ENCODE measurements at regions not wholly inside any gene's neighbourhood (a gene's known extent, or its start where the extent isn't known, plus 50 kb on each side); places are given as distances from the start of the nearest gene placed in this dataset.

- DNase-seq (ENCODE audit: low spot score in 2 of 2), result no peak
- H3K36me3 Mint-ChIP-seq, result no peaks in the 10 kb centered on the region
- no peak for ATAC-seq
- H3K9me3 Mint-ChIP-seq, result no peaks in the 10 kb centered on the region
- H3K27ac Mint-ChIP-seq, result no peak overlapping the region
Observed at GRCh38 chr4:56219447-56219846, 167.8 kb downstream of the AASDH start.

- Mint-ChIP-seq H3K9me3 (no peaks in the 10 kb centered on the region), H3K27ac (no peak overlapping the region), H3K36me3 (no peaks in the 10 kb centered on the region)
- ATAC-seq, result no peak
- no peak for DNase-seq (ENCODE audit: low spot score in 2 of 2)
Observed at GRCh38 chr4:56218230-56218895, 168.9 kb downstream of the AASDH start.

- Mint-ChIP-seq H3K27ac (no peak overlapping the region), H3K9me3 (no peaks in the 10 kb centered on the region), H3K36me3 (no peaks in the 10 kb centered on the region)
- DNase-seq (ENCODE audit: low spot score in 2 of 2) (no peak), ATAC-seq (no peak)
Observed at GRCh38 chr4:56217343-56217890, 169.9 kb downstream of the AASDH start.

- Mint-ChIP-seq H3K27ac (no peak overlapping the region), H3K36me3 (peaks cover 7 to 11% of the 10 kb centered on the region in 2 donors), H3K9me3 (peaks cover 6 to 8% of the 10 kb centered on the region in 2 donors)
- DNase-seq (ENCODE audit: low spot score in 2 of 2) (no peak), ATAC-seq (no peak)
Observed at GRCh38 chr4:56215901-56216300, 171.4 kb downstream of the AASDH start.

- DNase-seq (ENCODE audit: low spot score in 2 of 2) (no peak), ATAC-seq (no peak)
- Mint-ChIP-seq H3K36me3 (peaks cover 7 to 11% of the 10 kb centered on the region in 2 donors), H3K27ac (no peak overlapping the region), H3K9me3 (peaks cover 6 to 8% of the 10 kb centered on the region in 2 donors)
Observed at GRCh38 chr4:56215141-56215783, 172.0 kb downstream of the AASDH start.

- Mint-ChIP-seq H3K36me3 (peaks cover 7 to 11% of the 10 kb centered on the region in 2 donors), H3K9me3 (peaks cover 6 to 8% of the 10 kb centered on the region in 2 donors), H3K27ac (no peak overlapping the region)
- DNase-seq (ENCODE audit: low spot score in 2 of 2) (no peak), ATAC-seq (no peak)
Observed at GRCh38 chr4:56213543-56213942, 173.7 kb downstream of the AASDH start.

GRCh38 chr4:56212774-56213173 is 174.5 kb downstream of the AASDH start:
- no peak for DNase-seq (ENCODE audit: low spot score in 2 of 2)
- Mint-ChIP-seq H3K9me3 (peaks cover 6 to 8% of the 10 kb centered on the region in 2 donors), H3K36me3 (peaks cover 7 to 11% of the 10 kb centered on the region in 2 donors), H3K27ac (no peak overlapping the region)
- ATAC-seq, result no peak

- no peak for DNase-seq (ENCODE audit: low spot score in 2 of 2)
- no peak overlapping the region for H3K27ac Mint-ChIP-seq
- peaks cover 6 to 8% of the 10 kb centered on the region in 2 donors for H3K9me3 Mint-ChIP-seq
- peaks cover 7 to 11% of the 10 kb centered on the region in 2 donors for H3K36me3 Mint-ChIP-seq
- ATAC-seq, result no peak
Observed at GRCh38 chr4:56211202-56211601, 176.1 kb downstream of the AASDH start.

GRCh38 chr4:56210397-56210796 is 176.9 kb downstream of the AASDH start:
- Mint-ChIP-seq H3K9me3 (peaks cover 6 to 8% of the 10 kb centered on the region in 2 donors), H3K36me3 (peaks cover 7 to 11% of the 10 kb centered on the region in 2 donors), H3K27ac (no peak overlapping the region)
- no peak for ATAC-seq
- DNase-seq (ENCODE audit: low spot score in 2 of 2), result no peak

GRCh38 chr4:56209767-56210166 is 177.5 kb downstream of the AASDH start:
- Mint-ChIP-seq H3K36me3 (peaks cover 7 to 11% of the 10 kb centered on the region in 2 donors), H3K27ac (no peak overlapping the region), H3K9me3 (peaks cover 6 to 8% of the 10 kb centered on the region in 2 donors)
- DNase-seq (ENCODE audit: low spot score in 2 of 2), result no peak
- no peak for ATAC-seq

GRCh38 chr4:56208103-56208502 is 179.2 kb downstream of the AASDH start:
- ATAC-seq (no peak), DNase-seq (ENCODE audit: low spot score in 2 of 2) (no peak)
- Mint-ChIP-seq H3K9me3 (peaks cover 6 to 8% of the 10 kb centered on the region in 2 donors), H3K27ac (no peak overlapping the region), H3K36me3 (peaks cover 7 to 11% of the 10 kb centered on the region in 2 donors)

- Mint-ChIP-seq H3K36me3 (peaks cover 3% of the 10 kb centered on the region in 2 donors), H3K9me3 (peaks cover 2% of the 10 kb centered on the region in 2 donors), H3K27ac (no peak overlapping the region)
- DNase-seq (ENCODE audit: low spot score in 2 of 2), result no peak
- no peak for ATAC-seq
Observed at GRCh38 chr4:56206258-56206657, 181.0 kb downstream of the AASDH start.

GRCh38 chr4:56200275-56200674 is 187.0 kb downstream of the AASDH start:
- Mint-ChIP-seq H3K36me3 (no peaks in the 10 kb centered on the region), H3K9me3 (no peaks in the 10 kb centered on the region), H3K27ac (no peak overlapping the region)
- no peak for DNase-seq (ENCODE audit: low spot score in 2 of 2)
- ATAC-seq, result no peak

GRCh38 chr4:56198265-56198664 is 189.0 kb downstream of the AASDH start:
- Mint-ChIP-seq H3K36me3 (no peaks in the 10 kb centered on the region), H3K27ac (no peak overlapping the region), H3K9me3 (no peaks in the 10 kb centered on the region)
- ATAC-seq (no peak), DNase-seq (ENCODE audit: low spot score in 2 of 2) (no peak)

GRCh38 chr4:56197387-56197786 is 189.9 kb downstream of the AASDH start:
- no peaks in the 10 kb centered on the region for H3K36me3 Mint-ChIP-seq
- no peak for DNase-seq (ENCODE audit: low spot score in 2 of 2)
- no peak for ATAC-seq
- no peak overlapping the region for H3K27ac Mint-ChIP-seq
- H3K9me3 Mint-ChIP-seq, result no peaks in the 10 kb centered on the region

- H3K27ac Mint-ChIP-seq, result no peak overlapping the region
- peaks cover 0 to 5% of the 10 kb centered on the region in 2 donors for H3K9me3 Mint-ChIP-seq
- no peak for DNase-seq (ENCODE audit: low spot score in 2 of 2)
- no peak for ATAC-seq
- peaks cover 0 to 4% of the 10 kb centered on the region in 2 donors for H3K36me3 Mint-ChIP-seq
Observed at GRCh38 chr4:56195025-56195424, 192.3 kb downstream of the AASDH start.

GRCh38 chr4:56191534-56191933 is 195.8 kb downstream of the AASDH start:
- ATAC-seq, result no peak
- no peak for DNase-seq (ENCODE audit: low spot score in 2 of 2)
- Mint-ChIP-seq H3K36me3 (peaks cover 0 to 4% of the 10 kb centered on the region in 2 donors), H3K27ac (no peak overlapping the region), H3K9me3 (peaks cover 0 to 5% of the 10 kb centered on the region in 2 donors)

GRCh38 chr4:56187688-56188087 is 199.6 kb downstream of the AASDH start:
- Mint-ChIP-seq H3K27ac (no peak overlapping the region), H3K36me3 (peaks cover 0 to 4% of the 10 kb centered on the region in 2 donors), H3K9me3 (peaks cover 0 to 5% of the 10 kb centered on the region in 2 donors)
- ATAC-seq (no peak), DNase-seq (ENCODE audit: low spot score in 2 of 2) (no peak)
